Suprapubic skin (tissue), 4 donors: ENCODE measurements at regions not wholly inside any gene's neighbourhood (a gene's known extent, or its start where the extent isn't known, plus 50 kb on each side); places are given as distances from the start of the nearest gene placed in this dataset.

Experiments
- DNase-seq, 2 donors: peaks; one replicate each; pipeline ENCODE4 v3.0.0-alpha.2; 2019; ENCODE audit warnings: low spot score in 2 of 2
- H3K27ac ChIP-seq: fragments of 200-600 bp; sonication (generic); one replicate; pipeline ENCODE4 v1.5.1; 2019
- H3K27me3 ChIP-seq: fragments of 200-600 bp; sonication (generic); one replicate; pipeline ENCODE4 v1.5.1; 2019
- H3K36me3 ChIP-seq: fragments of 200-600 bp; sonication (generic); one replicate; pipeline ENCODE4 v1.5.1; 2019
- H3K4me1 ChIP-seq: fragments of 200-600 bp; sonication (generic); one replicate; pipeline ENCODE4 v1.5.1; 2019
- H3K4me3 ChIP-seq: fragments of 200-600 bp; sonication (generic); one replicate; pipeline ENCODE4 v1.5.1; 2019; ENCODE audit warnings: mild to moderate bottlenecking
- H3K9me3 ChIP-seq: fragments of 200-600 bp; sonication (generic); one replicate; pipeline ENCODE4 v1.5.1; 2019
- EP300 ChIP-seq: sonication (generic); formaldehyde crosslinking; IDR thresholded peaks from one replicate; pipeline ENCODE4 v1.6.1; 2017; ENCODE audit warnings: antibody characterized with exemption
- POLR2A ChIP-seq, 2 donors: fragments of 450-650 bp; IDR thresholded peaks; one replicate each; pipeline ENCODE4 v1.6.1; 2017; ENCODE audit warnings: antibody characterized with exemption in 2 of 2, mild to moderate bottlenecking in 2 of 2, moderate library complexity in 2 of 2
- POLR2AphosphoS5 ChIP-seq, 3 donors: sonication (generic); formaldehyde crosslinking; IDR thresholded peaks; one replicate each; pipeline ENCODE4 v1.6.1; 2017; ENCODE audit warnings: antibody characterized with exemption in 3 of 3
- WGBS: methylation state at CpG from one replicate; pipeline ENCODE4 v1.1.5; 2018; 5-methylcytosine and 5-hydroxymethylcytosine counted together
- TF ChIP-seq, protein P1 (sequence below), 2 donors: fragments of 200-600 bp in 1 of 2; fragments of 450-650 bp in 1 of 2; sonication (generic) in 1 of 2; IDR thresholded peaks; one replicate each; pipeline ENCODE4 v1.5.1; 2016 to 2019; ENCODE audit warnings: antibody characterized with exemption in 2 of 2, mild to moderate bottlenecking in 1 of 2, moderate library complexity in 1 of 2

DNA sequence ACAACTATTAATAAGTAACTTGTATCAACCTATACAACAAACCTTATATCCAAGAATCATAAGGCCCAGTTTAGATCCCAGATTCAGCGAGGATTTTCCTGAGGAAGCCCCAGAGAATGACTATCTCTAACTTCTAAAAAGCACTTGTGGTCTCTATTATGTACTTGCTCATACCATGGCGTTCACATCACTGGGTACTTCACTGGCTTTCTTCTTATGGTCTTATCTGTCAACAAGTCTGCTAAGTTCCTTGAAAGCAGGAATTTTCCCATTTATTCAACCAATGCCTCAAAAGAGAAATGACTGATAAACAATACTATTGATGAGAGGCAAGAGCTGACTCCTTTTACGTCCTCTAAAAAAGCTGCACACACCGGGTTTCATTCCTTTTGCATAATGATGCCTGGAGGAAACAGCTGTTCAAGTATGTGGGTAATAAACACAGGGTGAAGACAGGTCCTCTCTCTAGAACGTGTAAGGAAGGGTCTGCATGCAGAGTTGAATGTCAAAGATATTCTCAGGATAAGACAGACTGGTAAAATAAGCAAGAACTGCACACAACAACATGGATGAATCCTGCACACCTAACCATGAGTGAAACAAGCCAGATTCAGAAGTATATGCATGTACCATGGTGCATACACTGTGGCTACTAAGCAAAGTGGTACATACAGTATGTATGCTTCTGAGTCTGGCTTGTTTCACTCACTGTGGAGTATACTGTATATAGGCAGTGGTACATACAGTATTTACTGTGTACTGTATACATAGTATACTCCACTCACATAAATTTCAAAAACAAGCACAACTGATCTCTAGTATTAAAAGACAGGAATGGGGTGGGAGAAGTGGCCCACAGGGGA lies 408.7 kb downstream of the SHQ1 start:
- no peak overlapping the region for H3K27ac ChIP-seq
- no peaks in the 10 kb centered on the region for H3K27me3 ChIP-seq
- peaks cover 20% of the 10 kb centered on the region for H3K4me1 ChIP-seq
- H3K4me3 ChIP-seq, result no peak overlapping the region
- no peaks in the 10 kb centered on the region for H3K9me3 ChIP-seq
- WGBS, result 58% methylated on average over 5 of the region's 5 CpGs
- DNase-seq, result no peak
- TF ChIP-seq POLR2AphosphoS5 (IDR thresholded peaks at IDR 0.05), result no peak
- no peak for TF ChIP-seq POLR2A (IDR thresholded peaks at IDR 0.05)
- TF ChIP-seq, protein P1, sequence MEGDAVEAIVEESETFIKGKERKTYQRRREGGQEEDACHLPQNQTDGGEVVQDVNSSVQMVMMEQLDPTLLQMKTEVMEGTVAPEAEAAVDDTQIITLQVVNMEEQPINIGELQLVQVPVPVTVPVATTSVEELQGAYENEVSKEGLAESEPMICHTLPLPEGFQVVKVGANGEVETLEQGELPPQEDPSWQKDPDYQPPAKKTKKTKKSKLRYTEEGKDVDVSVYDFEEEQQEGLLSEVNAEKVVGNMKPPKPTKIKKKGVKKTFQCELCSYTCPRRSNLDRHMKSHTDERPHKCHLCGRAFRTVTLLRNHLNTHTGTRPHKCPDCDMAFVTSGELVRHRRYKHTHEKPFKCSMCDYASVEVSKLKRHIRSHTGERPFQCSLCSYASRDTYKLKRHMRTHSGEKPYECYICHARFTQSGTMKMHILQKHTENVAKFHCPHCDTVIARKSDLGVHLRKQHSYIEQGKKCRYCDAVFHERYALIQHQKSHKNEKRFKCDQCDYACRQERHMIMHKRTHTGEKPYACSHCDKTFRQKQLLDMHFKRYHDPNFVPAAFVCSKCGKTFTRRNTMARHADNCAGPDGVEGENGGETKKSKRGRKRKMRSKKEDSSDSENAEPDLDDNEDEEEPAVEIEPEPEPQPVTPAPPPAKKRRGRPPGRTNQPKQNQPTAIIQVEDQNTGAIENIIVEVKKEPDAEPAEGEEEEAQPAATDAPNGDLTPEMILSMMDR (IDR thresholded peaks at IDR 0.05), result no peak
- TF ChIP-seq EP300, result no peak
- no peaks in the 10 kb centered on the region for H3K36me3 ChIP-seq

DNA sequence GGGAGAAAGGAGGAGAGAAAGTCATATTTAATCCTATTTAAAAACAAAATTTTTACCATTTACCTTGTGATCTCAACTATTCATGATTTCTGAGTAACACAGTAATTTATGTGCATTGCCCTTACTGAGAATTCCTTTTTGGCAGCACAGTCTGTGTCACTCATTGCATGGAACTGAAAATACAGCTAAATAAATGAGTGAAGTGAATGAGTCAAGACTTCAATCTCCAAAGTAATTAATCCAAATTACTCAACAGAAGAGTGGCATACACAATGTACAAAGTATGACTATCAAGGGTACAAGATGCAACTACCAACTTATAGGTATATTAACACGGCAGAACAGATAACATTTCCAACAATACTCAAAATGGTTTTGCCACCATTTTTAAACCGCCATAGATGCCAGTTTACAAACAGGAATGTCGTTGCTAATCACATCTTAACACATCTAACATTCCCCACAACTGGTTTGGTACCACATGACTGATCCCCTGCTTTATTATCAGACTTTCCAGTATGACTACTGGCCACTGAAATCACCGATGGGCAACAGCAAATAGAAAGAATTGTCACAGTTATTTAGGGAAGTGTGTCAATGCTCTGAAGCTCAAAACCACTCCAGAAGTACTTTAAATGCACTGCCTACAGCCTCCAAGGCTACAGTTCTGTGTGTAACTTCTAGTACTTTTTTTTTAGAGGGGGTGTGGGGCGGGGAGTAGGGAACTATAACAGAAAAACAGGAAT lies 410.4 kb downstream of the SHQ1 start:
- WGBS, result 86% methylated on average over 5 of the region's 5 CpGs
- Histone ChIP-seq H3K36me3 (no peaks in the 10 kb centered on the region), H3K27me3 (no peaks in the 10 kb centered on the region), H3K4me1 (peaks cover 9% of the 10 kb centered on the region), H3K4me3 (no peak overlapping the region), H3K27ac (no peak overlapping the region), H3K9me3 (no peaks in the 10 kb centered on the region)
- DNase-seq, result no peak
- no peak for TF ChIP-seq POLR2A (IDR thresholded peaks at IDR 0.05)
- no peak for TF ChIP-seq EP300
- TF ChIP-seq, protein P1 (IDR thresholded peaks at IDR 0.05), result no peak
- no peak for TF ChIP-seq POLR2AphosphoS5 (IDR thresholded peaks at IDR 0.05)

DNA sequence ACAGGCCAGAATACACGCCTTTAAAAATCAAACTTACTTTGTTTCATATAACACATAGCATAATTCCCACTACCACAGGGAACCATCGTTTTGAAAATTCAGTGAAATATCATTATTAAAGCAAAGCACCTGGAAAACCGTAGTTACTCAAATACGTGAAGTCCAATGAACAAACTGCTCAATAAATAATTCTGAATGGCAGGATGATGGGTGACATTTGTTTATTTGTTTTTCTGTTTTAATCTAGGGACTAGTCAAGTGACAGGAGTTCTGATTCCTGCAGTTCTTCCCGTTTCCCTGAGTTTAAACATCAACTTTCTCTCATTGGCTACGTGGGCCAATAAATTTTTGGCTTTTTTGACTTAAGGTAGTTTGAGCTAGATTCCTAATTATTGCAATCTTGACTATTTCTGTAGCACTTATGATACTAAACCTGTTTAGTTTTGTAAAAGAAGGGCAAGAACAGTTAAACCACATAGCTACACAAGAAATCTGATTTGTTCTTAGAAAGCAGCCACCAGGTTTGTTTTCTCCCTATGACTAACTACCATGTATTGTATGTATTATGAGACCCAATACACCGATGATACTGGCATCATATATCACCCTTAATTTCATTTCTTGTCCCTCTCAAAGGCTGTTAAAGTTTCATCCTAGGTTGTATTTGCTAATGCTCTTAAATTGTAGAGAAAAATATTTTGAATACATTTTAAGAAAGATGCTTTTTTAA lies 411.2 kb downstream of the SHQ1 start:
- peaks cover 9% of the 10 kb centered on the region for H3K4me1 ChIP-seq
- H3K36me3 ChIP-seq, result no peaks in the 10 kb centered on the region
- DNase-seq, result no peak
- H3K27me3 ChIP-seq, result no peaks in the 10 kb centered on the region
- 65% methylated on average over 7 of the region's 7 CpGs for WGBS
- TF ChIP-seq POLR2A (IDR thresholded peaks at IDR 0.05) (no peak), EP300 (no peak), POLR2AphosphoS5 (IDR thresholded peaks at IDR 0.05) (no peak)
- TF ChIP-seq, protein P1 (IDR thresholded peaks at IDR 0.05), result no peak
- H3K4me3 ChIP-seq, result no peak overlapping the region
- no peak overlapping the region for H3K27ac ChIP-seq
- no peaks in the 10 kb centered on the region for H3K9me3 ChIP-seq

DNA sequence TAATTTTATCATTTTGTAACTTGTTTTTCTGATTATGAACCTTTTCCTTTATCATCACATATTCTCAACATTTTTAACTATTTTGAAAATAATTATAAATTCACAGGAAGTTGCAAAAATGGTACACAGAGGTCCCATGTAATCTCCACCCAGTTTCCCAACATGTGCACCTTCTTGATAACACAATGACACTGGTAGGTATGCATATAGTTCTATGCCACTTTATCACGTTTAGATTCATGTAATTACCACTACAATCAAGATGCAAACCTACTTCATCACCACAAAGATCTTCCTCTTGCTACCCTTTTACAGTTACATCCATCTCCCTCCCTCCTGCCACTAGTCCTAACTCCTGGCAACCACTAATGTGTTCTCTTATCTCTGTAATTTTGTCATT lies 413.9 kb downstream of the SHQ1 start:
- H3K4me1 ChIP-seq, result peaks cover 16% of the 10 kb centered on the region
- H3K27ac ChIP-seq, result no peak overlapping the region
- H3K36me3 ChIP-seq, result no peaks in the 10 kb centered on the region
- no peak overlapping the region for H3K4me3 ChIP-seq
- no peak for TF ChIP-seq POLR2AphosphoS5 (IDR thresholded peaks at IDR 0.05)
- TF ChIP-seq, protein P1 (IDR thresholded peaks at IDR 0.05), result no peak
- no peak for TF ChIP-seq POLR2A (IDR thresholded peaks at IDR 0.05)
- TF ChIP-seq EP300, result no peak
- WGBS, result 71% methylated on average over 1 of the region's 1 CpG
- H3K9me3 ChIP-seq, result no peaks in the 10 kb centered on the region
- DNase-seq, result no peak
- H3K27me3 ChIP-seq, result no peaks in the 10 kb centered on the region
